Sigmoid colon (tissue), 6 donors: ENCODE measurements at regions not wholly inside any gene's neighbourhood (a gene's known extent, or its start where the extent isn't known, plus 50 kb on each side); places are given as distances from the start of the nearest gene placed in this dataset.

Experiments used
- DNase-seq: peaks from one replicate; pipeline ENCODE4 v3.0.0-alpha.2; 2019
- H3K27ac ChIP-seq, 4 donors: fragments of 200-600 bp; sonication (generic); one replicate each; pipeline ENCODE4 v1.5.1; 2016 to 2019; ENCODE audit warnings: mild to moderate bottlenecking in 1 of 4
- H3K27me3 ChIP-seq, 3 donors: fragments of 200-600 bp; sonication (generic); one replicate each; pipeline ENCODE4 v1.5.1; 2019; ENCODE audit warnings: mild to moderate bottlenecking in 1 of 3
- H3K36me3 ChIP-seq, 4 donors: fragments of 200-600 bp; sonication (generic); one replicate each; pipeline ENCODE4 v1.5.1; 2016 to 2019
- H3K4me1 ChIP-seq, 4 donors: fragments of 200-600 bp; sonication (generic); one replicate each; pipeline ENCODE4 v1.5.1; 2017 to 2019
- H3K4me3 ChIP-seq, 4 donors: fragments of 200-600 bp; sonication (generic); one replicate each; pipeline ENCODE4 v1.5.1; 2017 to 2019; ENCODE audit warnings: mild to moderate bottlenecking in 2 of 4, moderate library complexity in 1 of 4
- H3K9me3 ChIP-seq, 4 donors: fragments of 200-600 bp in 3 of 4; sonication (generic) in 3 of 4; one replicate each; pipeline versions ENCODE4 v1.5.1 to v1.6.1; 2013 to 2019
- EP300 ChIP-seq, 4 donors: sonication (generic); formaldehyde crosslinking; IDR thresholded peaks; one replicate each; pipeline ENCODE4 v1.6.1; 2017; ENCODE audit warnings: antibody characterized with exemption in 4 of 4
- POLR2A ChIP-seq, 2 donors: fragments of 450-650 bp; IDR thresholded peaks; one replicate each; pipeline ENCODE4 v1.6.1; 2016; ENCODE audit warnings: antibody characterized with exemption in 2 of 2, mild to moderate bottlenecking in 2 of 2, moderate library complexity in 2 of 2
- POLR2AphosphoS5 ChIP-seq, 4 donors: sonication (generic); formaldehyde crosslinking; IDR thresholded peaks; one replicate each; pipeline ENCODE4 v1.6.1; 2017; ENCODE audit warnings: antibody characterized with exemption in 4 of 4
- WGBS, 2 donors: extraction: QIAGEN DNeasy Blood & Tissue Kit; methylation state at CpG; one replicate each; pipeline ENCODE4 v1.1.7; 2013; 5-methylcytosine and 5-hydroxymethylcytosine counted together
- intact Hi-C: fragments of 100-400 bp; cut with DNase I; formaldehyde crosslinking; loops from one replicate; pipeline ENCODE4 v1.15.1; 2023
- TF ChIP-seq, protein P1 (sequence below), 4 experiments: fragments of 450-650 bp in 3 of 4; fragments of 200-600 bp in 1 of 4; IDR thresholded peaks; one replicate each; pipeline ENCODE4 v1.5.1; 2016 to 2019; ENCODE audit warnings: antibody characterized with exemption in 4 of 4, mild to moderate bottlenecking in 3 of 4, moderate library complexity in 2 of 4
- donor health status: healthy with polysubstance abuse.
- donor health status: healthy.

DNA sequence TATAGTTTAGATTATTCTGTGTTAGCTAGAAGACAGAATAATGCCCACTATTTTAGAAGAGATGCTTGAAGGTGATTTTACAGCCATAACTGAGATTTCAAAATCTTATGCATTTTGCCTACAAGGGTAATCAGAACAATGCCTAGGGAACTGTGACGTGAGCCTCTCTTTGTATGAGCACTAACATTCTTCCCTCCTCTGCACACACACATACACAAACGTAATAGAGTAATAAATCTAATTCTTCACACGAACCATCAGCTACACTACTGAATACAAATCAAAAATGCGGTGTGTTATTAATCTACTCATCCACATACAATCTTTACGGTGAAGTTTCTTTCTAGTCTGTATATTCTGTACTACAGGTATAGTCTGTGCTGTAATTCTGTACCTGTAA, 227.8 kb downstream of the PLK2 start:
- intact Hi-C loops, result no loop called here
- WGBS, 2 donors, result 85 to 86% methylated on average over 5 of the region's 5 CpGs

DNA sequence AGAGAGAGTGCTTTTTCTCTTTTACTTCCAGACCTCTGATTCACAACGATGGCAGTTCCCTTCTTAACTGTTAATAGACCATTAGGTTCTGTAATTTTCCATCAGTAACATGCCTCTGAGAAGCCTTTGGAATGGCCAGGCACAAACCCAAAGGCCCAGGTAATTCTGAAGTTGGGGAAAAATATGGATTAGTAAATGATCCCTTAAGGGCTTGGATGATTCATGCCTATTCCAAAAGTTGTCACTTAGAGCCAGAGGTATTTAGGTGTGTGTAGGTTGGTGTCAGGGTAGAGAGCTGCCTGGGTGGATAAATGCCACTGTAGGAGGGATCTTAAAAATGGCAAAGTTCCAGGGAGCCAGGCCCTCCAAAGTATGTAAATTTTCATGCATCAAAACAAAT, 228.8 kb downstream of the PLK2 start:
- TF ChIP-seq POLR2AphosphoS5 (IDR thresholded peaks at IDR 0.05) (no peak), EP300 (IDR thresholded peaks at IDR 0.05) (no peak), POLR2A (IDR thresholded peaks at IDR 0.05) (no peak)
- TF ChIP-seq, protein P1, sequence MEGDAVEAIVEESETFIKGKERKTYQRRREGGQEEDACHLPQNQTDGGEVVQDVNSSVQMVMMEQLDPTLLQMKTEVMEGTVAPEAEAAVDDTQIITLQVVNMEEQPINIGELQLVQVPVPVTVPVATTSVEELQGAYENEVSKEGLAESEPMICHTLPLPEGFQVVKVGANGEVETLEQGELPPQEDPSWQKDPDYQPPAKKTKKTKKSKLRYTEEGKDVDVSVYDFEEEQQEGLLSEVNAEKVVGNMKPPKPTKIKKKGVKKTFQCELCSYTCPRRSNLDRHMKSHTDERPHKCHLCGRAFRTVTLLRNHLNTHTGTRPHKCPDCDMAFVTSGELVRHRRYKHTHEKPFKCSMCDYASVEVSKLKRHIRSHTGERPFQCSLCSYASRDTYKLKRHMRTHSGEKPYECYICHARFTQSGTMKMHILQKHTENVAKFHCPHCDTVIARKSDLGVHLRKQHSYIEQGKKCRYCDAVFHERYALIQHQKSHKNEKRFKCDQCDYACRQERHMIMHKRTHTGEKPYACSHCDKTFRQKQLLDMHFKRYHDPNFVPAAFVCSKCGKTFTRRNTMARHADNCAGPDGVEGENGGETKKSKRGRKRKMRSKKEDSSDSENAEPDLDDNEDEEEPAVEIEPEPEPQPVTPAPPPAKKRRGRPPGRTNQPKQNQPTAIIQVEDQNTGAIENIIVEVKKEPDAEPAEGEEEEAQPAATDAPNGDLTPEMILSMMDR (IDR thresholded peaks at IDR 0.05), result no peak
- 42 to 61% methylated on average over 1 of the region's 1 CpG for WGBS, 2 donors
- Histone ChIP-seq H3K27me3 (no peaks in the 10 kb centered on the region), H3K9me3 (no peaks in the 10 kb centered on the region), H3K4me3 (no peak overlapping the region), H3K4me1 (peaks cover 0 to 6% (median 0%) of the 10 kb centered on the region in 4 donors), H3K27ac (no peak overlapping the region), H3K36me3 (no peaks in the 10 kb centered on the region)
- no peak for DNase-seq
- intact Hi-C loops, result no loop called here

More for the DNA sequence above, 227.8 kb downstream of the PLK2 start:
- TF ChIP-seq EP300 (IDR thresholded peaks at IDR 0.05) (no peak), POLR2A (IDR thresholded peaks at IDR 0.05) (no peak), POLR2AphosphoS5 (IDR thresholded peaks at IDR 0.05) (no peak)
- TF ChIP-seq, protein P1 (IDR thresholded peaks at IDR 0.05), result no peak
- Histone ChIP-seq H3K4me1 (peaks cover 0 to 6% (median 0%) of the 10 kb centered on the region in 4 donors), H3K4me3 (no peak overlapping the region), H3K9me3 (no peaks in the 10 kb centered on the region), H3K27me3 (no peaks in the 10 kb centered on the region), H3K36me3 (no peaks in the 10 kb centered on the region), H3K27ac (no peak overlapping the region)
- DNase-seq, result no peak

DNA sequence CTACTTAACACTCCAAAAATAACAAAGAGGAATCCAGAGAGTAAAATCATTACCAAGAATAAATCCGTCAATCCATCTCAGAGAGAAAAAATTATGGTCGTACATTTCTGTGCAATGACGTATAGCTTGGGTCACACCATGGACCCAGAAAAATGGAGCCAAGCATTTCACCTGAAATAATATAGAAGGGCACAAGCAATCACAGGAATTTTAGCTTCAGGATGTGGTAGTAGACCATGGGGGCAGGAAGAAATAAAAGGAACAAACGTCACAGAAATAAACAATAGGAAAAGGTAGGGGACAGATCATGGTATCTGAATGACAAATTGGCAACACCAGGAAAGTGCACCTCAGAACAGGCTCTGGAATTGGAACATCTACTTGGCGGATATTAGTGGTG, 231.0 kb downstream of the PLK2 start:
- Histone ChIP-seq H3K9me3 (no peaks in the 10 kb centered on the region), H3K4me1 (peaks cover 0 to 6% (median 0%) of the 10 kb centered on the region in 4 donors)
- 84 to 88% methylated on average over 5 of the region's 5 CpGs for WGBS, 2 donors

DNA sequence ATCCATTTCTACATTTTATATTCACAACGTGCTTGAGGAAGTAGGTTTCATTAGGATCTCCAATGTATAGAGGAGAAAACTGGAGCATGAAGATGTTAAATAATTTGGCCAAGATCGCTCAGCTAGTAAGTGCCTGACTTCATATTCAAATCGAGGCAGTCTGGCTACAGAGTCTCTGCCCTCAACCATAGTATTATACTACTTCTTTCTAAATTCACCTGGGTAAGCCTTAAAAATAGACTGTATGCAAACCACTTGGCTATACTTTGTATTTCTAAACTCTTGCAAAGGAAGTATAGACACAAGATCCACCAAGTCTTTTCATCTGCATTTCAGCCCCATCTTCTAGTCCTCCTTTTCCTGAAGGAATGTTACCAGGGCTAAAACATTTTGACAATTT, 232.0 kb downstream of the PLK2 start:
- Histone ChIP-seq H3K36me3 (no peaks in the 10 kb centered on the region), H3K9me3 (no peaks in the 10 kb centered on the region), H3K4me1 (peaks cover 0 to 6% (median 0%) of the 10 kb centered on the region in 4 donors), H3K27me3 (no peaks in the 10 kb centered on the region), H3K27ac (no peak overlapping the region), H3K4me3 (no peak overlapping the region)
- intact Hi-C loops, result no loop called here
- DNase-seq, result no peak
- WGBS, 2 donors, result 71 to 76% methylated on average over 3 of the region's 3 CpGs
- TF ChIP-seq POLR2A (IDR thresholded peaks at IDR 0.05) (no peak), POLR2AphosphoS5 (IDR thresholded peaks at IDR 0.05) (no peak), EP300 (IDR thresholded peaks at IDR 0.05) (no peak)
- TF ChIP-seq, protein P1 (IDR thresholded peaks at IDR 0.05), result no peak

More for the DNA sequence above, 231.0 kb downstream of the PLK2 start:
- no peaks in the 10 kb centered on the region for H3K36me3 ChIP-seq
- H3K27me3 ChIP-seq, result no peaks in the 10 kb centered on the region
- H3K27ac ChIP-seq, result no peak overlapping the region
- TF ChIP-seq, protein P1 (IDR thresholded peaks at IDR 0.05), result no peak
- TF ChIP-seq EP300 (IDR thresholded peaks at IDR 0.05), result no peak
- TF ChIP-seq POLR2AphosphoS5 (IDR thresholded peaks at IDR 0.05), result no peak
- no peak for TF ChIP-seq POLR2A (IDR thresholded peaks at IDR 0.05)
- intact Hi-C loops, result no loop called here
- DNase-seq, result no peak
- H3K4me3 ChIP-seq, result no peak overlapping the region

DNA sequence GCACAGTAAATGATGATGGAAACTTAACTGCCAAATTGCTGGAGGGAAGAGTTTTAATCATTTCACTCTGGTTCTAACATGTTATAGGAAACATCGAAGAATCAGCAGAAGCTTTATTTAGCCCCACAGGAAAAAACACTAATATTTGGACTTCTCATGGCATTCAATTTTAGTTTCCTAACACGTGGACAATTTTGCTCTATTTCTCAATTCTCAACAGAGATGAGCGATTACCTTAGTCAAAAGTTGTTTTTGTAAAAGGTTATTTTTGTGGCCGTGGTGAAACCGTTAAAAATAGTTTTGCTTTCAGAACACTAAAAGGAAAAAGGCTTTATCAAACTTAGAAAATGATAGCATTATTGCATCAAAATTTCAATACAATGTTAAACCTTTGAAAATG, 235.2 kb downstream of the PLK2 start:
- TF ChIP-seq POLR2A (IDR thresholded peaks at IDR 0.05), result no peak
- TF ChIP-seq, protein P1 (IDR thresholded peaks at IDR 0.05), result no peak
- no peak for TF ChIP-seq EP300 (IDR thresholded peaks at IDR 0.05)
- no peak for TF ChIP-seq POLR2AphosphoS5 (IDR thresholded peaks at IDR 0.05)
- 52 to 71% methylated on average over 5 of the region's 5 CpGs for WGBS, 2 donors
- no peaks in the 10 kb centered on the region for H3K36me3 ChIP-seq
- no peak overlapping the region for H3K4me3 ChIP-seq
- no peak for DNase-seq
- no peaks in the 10 kb centered on the region for H3K27me3 ChIP-seq
- no peaks in the 10 kb centered on the region for H3K4me1 ChIP-seq
- no peaks in the 10 kb centered on the region for H3K9me3 ChIP-seq
- intact Hi-C loops, result no loop called here
- no peak overlapping the region for H3K27ac ChIP-seq
